ENCODE measurements at regions not wholly inside any gene's neighbourhood (a gene's known extent, or its start where the extent isn't known, plus 50 kb on each side); places are given as distances from the start of the nearest gene placed in this dataset.

GRCh38 chr4:24141836-24142235, 252.0 kb upstream of the PPARGC1A start:
- no peak overlapping the region for H3K27ac ChIP-seq (ENCODE audit: low read depth, low read length)

GRCh38 chr4:24140892-24141291, 251.0 kb upstream of the PPARGC1A start:
- H3K36me3 ChIP-seq (ENCODE audit: control insufficient read depth, insufficient read depth, low read length): no peaks in the 10 kb centered on the region
- no peaks in the 10 kb centered on the region for H3K27me3 ChIP-seq (ENCODE audit: control insufficient read depth, insufficient read depth, low read length)

More at GRCh38 chr4:24141836-24142235, 252.0 kb upstream of the PPARGC1A start:
- 0 out of 2 replicates have a peak, but pooled peaks cover 3% of the 10 kb centered on the region for H3K4me1 ChIP-seq (ENCODE audit: control insufficient read depth, insufficient read depth, low read length)
- no peaks in the 10 kb centered on the region for H3K27me3 ChIP-seq (ENCODE audit: control insufficient read depth, insufficient read depth, low read length)
- no peaks in the 10 kb centered on the region for H3K9me3 ChIP-seq (ENCODE audit: control insufficient read depth, insufficient read depth, low read depth, low read length)
- H3K9ac ChIP-seq (ENCODE audit: low read length): no peak overlapping the region
- no peak overlapping the region for H3K4me3 ChIP-seq (ENCODE audit: low read depth, low read length)
- H3K36me3 ChIP-seq (ENCODE audit: control insufficient read depth, insufficient read depth, low read length): no peaks in the 10 kb centered on the region

GRCh38 chr4:24137671-24138601, 248.1 kb upstream of the PPARGC1A start:
- Histone ChIP-seq H3K4me3 (ENCODE audit: low read depth, low read length) (no peak overlapping the region), H3K9ac (ENCODE audit: low read length) (no peak overlapping the region), H3K27me3 (ENCODE audit: control insufficient read depth, insufficient read depth, low read length) (no peaks in the 10 kb centered on the region), H3K4me1 (ENCODE audit: control insufficient read depth, insufficient read depth, low read length) (0 out of 2 replicates have a peak, but pooled peaks cover 3% of the 10 kb centered on the region), H3K27ac (ENCODE audit: low read depth, low read length) (no peak overlapping the region), H3K9me3 (ENCODE audit: control insufficient read depth, insufficient read depth, low read depth, low read length) (no peaks in the 10 kb centered on the region), H3K36me3 (ENCODE audit: control insufficient read depth, insufficient read depth, low read length) (no peaks in the 10 kb centered on the region)

More at GRCh38 chr4:24140892-24141291, 251.0 kb upstream of the PPARGC1A start:
- Histone ChIP-seq H3K4me1 (ENCODE audit: control insufficient read depth, insufficient read depth, low read length) (0 out of 2 replicates have a peak, but pooled peaks cover 3% of the 10 kb centered on the region), H3K9me3 (ENCODE audit: control insufficient read depth, insufficient read depth, low read depth, low read length) (no peaks in the 10 kb centered on the region), H3K4me3 (ENCODE audit: low read depth, low read length) (no peak overlapping the region), H3K9ac (ENCODE audit: low read length) (no peak overlapping the region), H3K27ac (ENCODE audit: low read depth, low read length) (no peak overlapping the region)

- no peaks in the 10 kb centered on the region for H3K36me3 ChIP-seq (ENCODE audit: control insufficient read depth, insufficient read depth, low read length)
- H3K9ac ChIP-seq (ENCODE audit: low read length): no peak overlapping the region
- H3K4me1 ChIP-seq (ENCODE audit: control insufficient read depth, insufficient read depth, low read length): no peaks in the 10 kb centered on the region
- H3K27ac ChIP-seq (ENCODE audit: low read depth, low read length): no peak overlapping the region
- H3K4me3 ChIP-seq (ENCODE audit: low read depth, low read length): no peak overlapping the region
- no peaks in the 10 kb centered on the region for H3K27me3 ChIP-seq (ENCODE audit: control insufficient read depth, insufficient read depth, low read length)
- no peaks in the 10 kb centered on the region for H3K9me3 ChIP-seq (ENCODE audit: control insufficient read depth, insufficient read depth, low read depth, low read length)
These were observed 242.3 kb upstream of the PPARGC1A start for GRCh38 chr4:24131954-24132673.

- H3K27ac ChIP-seq (ENCODE audit: low read depth, low read length): no peak overlapping the region
- no peaks in the 10 kb centered on the region for H3K4me1 ChIP-seq (ENCODE audit: control insufficient read depth, insufficient read depth, low read length)
- no peak overlapping the region for H3K9ac ChIP-seq (ENCODE audit: low read length)
- no peaks in the 10 kb centered on the region for H3K9me3 ChIP-seq (ENCODE audit: control insufficient read depth, insufficient read depth, low read depth, low read length)
- no peaks in the 10 kb centered on the region for H3K27me3 ChIP-seq (ENCODE audit: control insufficient read depth, insufficient read depth, low read length)
- no peaks in the 10 kb centered on the region for H3K36me3 ChIP-seq (ENCODE audit: control insufficient read depth, insufficient read depth, low read length)
- H3K4me3 ChIP-seq (ENCODE audit: low read depth, low read length): no peak overlapping the region
These were observed 240.8 kb upstream of the PPARGC1A start for GRCh38 chr4:24130637-24131036.

- no peak overlapping the region for H3K9ac ChIP-seq (ENCODE audit: low read length)
- no peak overlapping the region for H3K4me3 ChIP-seq (ENCODE audit: low read depth, low read length)
- no peaks in the 10 kb centered on the region for H3K36me3 ChIP-seq (ENCODE audit: control insufficient read depth, insufficient read depth, low read length)
- no peaks in the 10 kb centered on the region for H3K27me3 ChIP-seq (ENCODE audit: control insufficient read depth, insufficient read depth, low read length)
- H3K4me1 ChIP-seq (ENCODE audit: control insufficient read depth, insufficient read depth, low read length): no peaks in the 10 kb centered on the region; the same call in 1 of the 2 replicates
- no peaks in the 10 kb centered on the region for H3K9me3 ChIP-seq (ENCODE audit: control insufficient read depth, insufficient read depth, low read depth, low read length)
- H3K27ac ChIP-seq (ENCODE audit: low read depth, low read length): no peak overlapping the region
These were observed 236.9 kb upstream of the PPARGC1A start for GRCh38 chr4:24126776-24127175.

GRCh38 chr4:24121395-24122175, 231.7 kb upstream of the PPARGC1A start:
- H3K27ac ChIP-seq (ENCODE audit: low read depth, low read length): no peak overlapping the region
- no peaks in the 10 kb centered on the region for H3K9me3 ChIP-seq (ENCODE audit: control insufficient read depth, insufficient read depth, low read depth, low read length)
- no peaks in the 10 kb centered on the region for H3K27me3 ChIP-seq (ENCODE audit: control insufficient read depth, insufficient read depth, low read length)
- no peak overlapping the region for H3K9ac ChIP-seq (ENCODE audit: low read length)
- no peak overlapping the region for H3K4me3 ChIP-seq (ENCODE audit: low read depth, low read length)
- no peaks in the 10 kb centered on the region; the same call in 1 of the 2 replicates for H3K4me1 ChIP-seq (ENCODE audit: control insufficient read depth, insufficient read depth, low read length)
- no peaks in the 10 kb centered on the region for H3K36me3 ChIP-seq (ENCODE audit: control insufficient read depth, insufficient read depth, low read length)

- H3K4me3 ChIP-seq (ENCODE audit: low read depth, low read length): no peak overlapping the region
- H3K9ac ChIP-seq (ENCODE audit: low read length): no peak overlapping the region
- no peaks in the 10 kb centered on the region for H3K36me3 ChIP-seq (ENCODE audit: control insufficient read depth, insufficient read depth, low read length)
- no peaks in the 10 kb centered on the region for H3K27me3 ChIP-seq (ENCODE audit: control insufficient read depth, insufficient read depth, low read length)
- H3K27ac ChIP-seq (ENCODE audit: low read depth, low read length): no peak overlapping the region
- no peaks in the 10 kb centered on the region; the same call in 1 of the 2 replicates for H3K4me1 ChIP-seq (ENCODE audit: control insufficient read depth, insufficient read depth, low read length)
- H3K9me3 ChIP-seq (ENCODE audit: control insufficient read depth, insufficient read depth, low read depth, low read length): no peaks in the 10 kb centered on the region
These were observed 228.1 kb upstream of the PPARGC1A start for GRCh38 chr4:24117975-24118374.

- Histone ChIP-seq H3K36me3 (ENCODE audit: control insufficient read depth, insufficient read depth, low read length) (no peaks in the 10 kb centered on the region), H3K27ac (ENCODE audit: low read depth, low read length) (no peak overlapping the region), H3K9ac (ENCODE audit: low read length) (no peak overlapping the region), H3K9me3 (ENCODE audit: control insufficient read depth, insufficient read depth, low read depth, low read length) (no peaks in the 10 kb centered on the region), H3K4me3 (ENCODE audit: low read depth, low read length) (no peak overlapping the region), H3K27me3 (ENCODE audit: control insufficient read depth, insufficient read depth, low read length) (no peaks in the 10 kb centered on the region), H3K4me1 (ENCODE audit: control insufficient read depth, insufficient read depth, low read length) (no peaks in the 10 kb centered on the region)
These were observed 226.3 kb upstream of the PPARGC1A start for GRCh38 chr4:24116107-24116506.

GRCh38 chr4:24114919-24115500, 225.2 kb upstream of the PPARGC1A start:
- no peak overlapping the region for H3K4me3 ChIP-seq (ENCODE audit: low read depth, low read length)
- no peaks in the 10 kb centered on the region for H3K9me3 ChIP-seq (ENCODE audit: control insufficient read depth, insufficient read depth, low read depth, low read length)
- H3K36me3 ChIP-seq (ENCODE audit: control insufficient read depth, insufficient read depth, low read length): no peaks in the 10 kb centered on the region
- H3K27ac ChIP-seq (ENCODE audit: low read depth, low read length): no peak overlapping the region
- H3K4me1 ChIP-seq (ENCODE audit: control insufficient read depth, insufficient read depth, low read length): no peaks in the 10 kb centered on the region
- H3K9ac ChIP-seq (ENCODE audit: low read length): no peak overlapping the region
- H3K27me3 ChIP-seq (ENCODE audit: control insufficient read depth, insufficient read depth, low read length): no peaks in the 10 kb centered on the region

Measured in HUES6 (cell line).